T-helper 2 cell (primary cell): ENCODE measurements at regions not wholly inside any gene's neighbourhood (a gene's known extent, or its start where the extent isn't known, plus 50 kb on each side); places are given as distances from the start of the nearest gene placed in this dataset.

Experiments used
- DNase-seq, 5 experiments: peaks; one replicate each; pipeline versions ENCODE4 v3.0.0 to v3.0.0-alpha.2; 2012 to 2022

DNA sequence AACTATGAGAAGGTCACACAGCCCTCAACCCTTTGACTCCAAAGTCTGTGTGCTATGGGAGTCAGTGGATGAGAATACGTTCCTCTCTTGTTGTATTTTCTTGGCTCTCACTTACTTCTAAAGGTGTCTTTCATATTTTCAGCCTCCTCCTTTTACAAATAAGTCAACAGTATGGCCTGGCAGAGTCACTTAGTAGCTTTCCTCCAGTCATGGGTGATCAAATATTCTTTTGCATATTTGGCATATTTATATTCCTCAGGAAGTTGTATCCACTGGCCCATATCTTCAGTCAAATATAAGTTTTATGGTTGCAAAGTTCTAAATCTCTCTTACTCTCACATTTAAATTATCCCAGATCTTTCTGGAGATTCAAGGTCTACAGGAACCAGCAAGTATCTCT, 327.5 kb downstream of the ETS1 start:
- DNase-seq: no peak

DNA sequence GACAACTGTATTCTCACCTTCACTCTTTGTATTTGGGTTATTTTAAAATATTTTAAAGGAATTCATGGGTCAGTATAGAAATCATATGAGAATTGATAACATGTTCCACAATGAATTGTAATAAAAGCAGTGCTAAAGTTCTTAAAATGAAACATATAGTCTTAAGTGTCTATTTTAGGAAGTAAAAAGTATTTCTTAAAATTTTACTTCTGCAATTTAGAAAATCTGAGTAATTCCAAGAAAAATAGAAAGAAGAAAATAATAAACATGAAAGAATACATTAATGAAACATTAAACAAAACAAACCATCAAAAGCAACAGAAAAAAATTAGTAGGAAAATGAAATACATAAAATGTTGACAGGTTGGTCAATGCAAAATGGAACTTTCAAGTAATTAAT, 332.4 kb downstream of the ETS1 start:
- DNase-seq: no peak

DNA sequence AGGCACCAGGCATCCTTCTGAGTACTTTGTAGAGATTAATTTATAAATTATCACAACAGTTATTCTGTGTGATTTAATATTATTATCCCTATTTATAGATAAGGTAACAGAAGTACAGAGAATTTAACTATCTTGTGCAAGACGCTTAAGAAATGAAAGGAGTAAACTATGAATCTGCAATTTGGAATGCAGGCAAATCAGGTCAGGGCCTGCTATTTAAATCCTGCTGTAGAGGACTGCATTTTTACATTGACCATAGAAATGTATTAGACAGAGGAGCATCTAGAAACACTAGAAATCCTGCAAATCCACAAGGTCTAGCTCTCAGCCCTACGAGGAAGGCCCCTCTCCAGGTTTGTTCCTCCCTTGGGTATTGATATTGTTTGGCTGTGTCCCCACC, 336.2 kb downstream of the ETS1 start:
- DNase-seq: no peak

GRCh38 chr11:128250482-128250881, 336.9 kb downstream of the ETS1 start:
- no peak for DNase-seq

DNA sequence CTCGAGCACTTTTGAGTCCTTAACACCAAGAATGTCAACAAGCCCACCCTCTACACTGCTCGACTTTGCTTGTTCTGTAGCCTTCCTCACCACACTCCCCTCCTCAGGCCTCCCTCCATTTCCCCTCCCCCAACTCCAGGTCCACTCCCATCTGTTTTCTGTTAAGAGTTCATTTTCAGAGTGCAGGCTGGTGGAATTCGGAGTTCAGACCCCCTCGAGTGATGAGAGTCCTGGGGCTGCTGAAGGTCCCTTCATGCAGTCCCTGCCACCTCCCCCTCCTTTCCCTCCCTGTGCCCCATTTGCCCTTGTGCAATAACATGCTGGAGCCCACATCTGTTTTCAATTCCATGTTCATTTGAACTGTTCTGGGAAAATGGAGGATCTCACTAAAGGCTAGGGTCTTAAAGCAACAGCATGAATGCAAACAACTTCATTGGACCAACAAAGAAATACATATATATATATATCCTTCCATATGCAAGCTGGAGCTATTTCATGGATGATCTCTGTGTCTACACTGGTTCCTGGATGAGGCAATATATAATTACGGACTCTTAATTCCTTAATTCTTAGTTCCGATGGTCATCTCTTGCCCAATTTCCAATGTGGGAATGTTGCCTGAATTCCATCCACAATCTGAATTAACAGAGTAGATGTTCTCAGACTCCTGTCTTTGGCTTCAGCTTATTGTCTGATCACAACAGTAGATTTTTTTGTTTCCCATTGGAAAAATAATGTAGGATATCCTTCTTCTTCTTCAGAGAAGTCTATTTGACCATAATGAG, 340.4 kb downstream of the ETS1 start:
- DNase-seq: no peak

DNA sequence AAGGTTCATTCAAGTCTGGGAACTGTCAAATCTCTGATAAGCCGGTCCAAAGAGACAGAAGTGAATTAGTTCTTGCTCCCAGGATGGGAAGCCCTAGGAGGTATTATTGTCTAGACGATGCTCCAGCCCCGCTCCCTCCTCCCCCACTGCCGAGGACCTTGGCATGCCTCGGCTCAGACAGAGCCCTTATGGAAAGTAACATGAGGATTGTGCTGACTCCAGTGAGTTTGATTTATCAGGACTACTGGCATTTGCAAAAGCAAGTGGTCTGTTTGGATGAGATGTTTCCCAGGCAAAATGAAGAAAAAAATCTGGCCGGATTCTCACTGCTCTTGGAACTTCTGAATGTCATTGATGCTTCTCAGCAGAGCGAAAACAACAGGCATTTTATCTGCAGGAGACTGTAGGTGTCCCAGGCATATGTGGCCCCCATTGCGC, 341.0 kb downstream of the ETS1 start:
- no peak for DNase-seq

GRCh38 chr11:128244871-128245270, 342.5 kb downstream of the ETS1 start:
- no peak for DNase-seq

DNA sequence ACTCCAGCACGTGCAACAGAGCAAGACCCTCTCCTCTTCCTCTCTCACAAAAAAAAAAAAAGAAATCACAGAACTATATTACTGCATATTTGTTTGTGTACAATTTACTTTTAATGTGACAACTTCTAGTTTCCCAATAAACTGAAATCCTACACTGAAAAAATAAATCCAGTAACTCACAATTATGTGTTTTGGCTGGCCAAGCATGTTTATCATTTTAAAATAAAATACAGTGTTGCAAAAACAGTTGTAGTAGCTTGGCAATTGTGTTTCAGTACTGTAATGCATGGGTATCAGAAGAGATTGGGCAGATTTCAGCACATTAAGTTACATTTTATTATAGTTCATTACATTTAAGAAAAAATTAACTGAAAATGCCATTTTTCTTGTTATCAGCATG, 344.9 kb downstream of the ETS1 start:
- no peak for DNase-seq

- no peak for DNase-seq
Measured at GRCh38 chr11:128240546-128240945, 346.8 kb downstream of the ETS1 start.

DNA sequence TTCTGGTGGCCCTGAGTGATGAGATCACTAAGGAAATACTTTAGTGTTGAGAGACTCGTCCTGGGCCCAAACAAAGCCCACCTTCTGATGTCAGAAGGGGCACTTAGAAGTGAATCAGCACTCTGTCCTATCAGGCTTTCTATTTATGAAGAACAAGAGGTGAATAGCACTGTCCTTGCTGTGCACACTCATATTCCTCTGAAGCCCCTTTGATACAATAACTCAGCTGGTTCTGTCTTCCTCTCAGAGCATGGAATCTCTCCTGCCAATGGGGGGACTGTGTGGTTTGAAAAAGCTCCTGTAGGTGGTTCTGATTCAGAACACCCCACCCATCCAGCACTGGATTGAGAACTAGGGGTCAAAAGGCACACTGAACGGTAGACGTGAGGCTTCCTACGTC, 348.1 kb downstream of the ETS1 start:
- peak in 1 of 5 experiments; percentile 15 for DNase-seq

- peak in 1 of 5 experiments; percentile 69 for DNase-seq
Measured at GRCh38 chr11:128238521-128239265, 348.7 kb downstream of the ETS1 start.

GRCh38 chr11:128236506-128237498, 350.6 kb downstream of the ETS1 start:
- no peak for DNase-seq

- DNase-seq: no peak
Measured at GRCh38 chr11:128235958-128236357, 351.4 kb downstream of the ETS1 start.

GRCh38 chr11:128235426-128235825, 351.9 kb downstream of the ETS1 start:
- no peak for DNase-seq

- DNase-seq: no peak
Measured at GRCh38 chr11:128234143-128234542, 353.2 kb downstream of the ETS1 start.

DNA sequence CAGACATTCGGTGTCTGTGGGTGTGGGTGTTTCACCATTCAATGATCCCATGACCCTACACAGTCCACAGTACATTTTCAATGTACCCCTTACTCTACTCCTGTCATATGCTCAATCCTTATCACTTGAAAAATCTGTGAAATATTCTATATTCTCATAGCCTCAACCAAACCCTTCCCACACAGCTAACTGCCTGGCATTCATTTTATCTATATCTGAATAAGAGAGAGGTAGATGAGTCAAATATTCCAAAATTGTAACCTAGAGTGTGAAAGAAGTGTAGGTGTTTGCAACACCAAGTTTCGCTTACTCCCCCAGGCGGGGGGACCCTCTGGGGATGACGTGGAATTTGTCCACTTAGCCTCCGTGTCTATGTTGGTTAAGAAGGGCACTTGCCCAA, 354.8 kb downstream of the ETS1 start:
- DNase-seq: peak in 2 of 5 experiments; percentile 56 to 76

GRCh38 chr11:128231845-128232410, 355.4 kb downstream of the ETS1 start:
- DNase-seq: peak in 1 of 5 experiments; percentile 76

- DNase-seq: peak in 1 of 5 experiments; percentile 64
Measured at GRCh38 chr11:128227466-128227865, 359.9 kb downstream of the ETS1 start.

DNA sequence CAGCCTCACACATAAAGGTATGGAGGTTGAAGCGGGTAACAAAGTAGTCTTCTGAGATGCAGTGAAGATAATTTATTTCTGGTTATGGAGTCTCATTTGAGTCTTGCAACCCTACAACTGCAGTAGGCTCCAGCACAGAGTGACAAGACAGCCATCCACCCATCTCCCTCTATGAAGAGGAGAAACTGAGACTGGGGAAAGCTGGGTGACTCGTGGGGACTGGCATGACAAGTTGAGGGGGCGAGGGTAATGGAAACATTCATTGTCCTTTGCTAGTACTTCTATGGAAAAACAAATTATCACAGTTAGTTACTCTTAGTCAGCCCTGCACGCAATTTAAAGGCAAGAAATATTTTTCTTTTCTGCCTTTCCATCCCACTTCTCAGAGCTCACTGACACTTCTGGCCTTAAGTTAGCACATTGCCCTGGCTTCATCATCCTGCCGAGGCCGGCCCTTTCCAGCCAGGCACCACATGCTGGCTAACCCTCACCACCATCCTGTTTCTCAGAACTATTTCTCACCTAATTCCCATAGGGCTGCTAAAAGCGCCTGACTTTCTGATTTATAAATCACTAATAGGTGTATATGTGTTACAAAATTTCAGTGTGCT, 361.1 kb downstream of the ETS1 start:
- DNase-seq: peak in 1 of 5 experiments; percentile 19

DNA sequence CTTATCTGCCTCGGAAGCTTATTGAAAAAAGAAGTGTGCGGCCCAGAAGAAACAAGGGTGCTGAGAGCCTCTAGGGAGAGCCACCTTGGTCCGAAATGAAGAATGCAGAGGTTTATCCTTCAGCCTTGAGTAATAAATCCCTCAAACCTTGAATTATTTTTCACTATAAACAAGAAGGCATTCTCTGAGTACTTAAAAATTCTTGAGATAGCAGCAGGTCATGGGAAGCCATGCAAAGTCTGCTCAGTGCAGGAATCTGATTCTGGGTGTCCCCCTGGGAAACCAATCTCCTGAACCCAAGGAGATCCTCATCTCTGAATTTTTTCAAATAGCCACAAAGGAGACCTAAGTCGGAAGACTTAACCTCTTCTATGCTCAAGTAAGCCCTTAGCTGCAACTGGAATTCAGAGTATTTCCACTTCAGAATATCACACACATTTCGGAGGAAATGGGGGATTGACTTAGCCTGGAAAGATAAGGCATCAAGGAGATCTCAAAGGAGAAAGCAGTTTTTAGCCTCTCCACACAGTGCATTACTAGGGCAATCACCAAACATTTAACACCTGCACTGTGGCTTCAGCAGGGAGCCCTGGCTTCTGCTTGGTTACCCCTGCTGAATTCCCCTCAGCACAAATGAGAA, 365.0 kb downstream of the ETS1 start:
- no peak for DNase-seq

- DNase-seq: no peak
Measured at GRCh38 chr11:128219731-128220120, 367.6 kb downstream of the ETS1 start.

DNA sequence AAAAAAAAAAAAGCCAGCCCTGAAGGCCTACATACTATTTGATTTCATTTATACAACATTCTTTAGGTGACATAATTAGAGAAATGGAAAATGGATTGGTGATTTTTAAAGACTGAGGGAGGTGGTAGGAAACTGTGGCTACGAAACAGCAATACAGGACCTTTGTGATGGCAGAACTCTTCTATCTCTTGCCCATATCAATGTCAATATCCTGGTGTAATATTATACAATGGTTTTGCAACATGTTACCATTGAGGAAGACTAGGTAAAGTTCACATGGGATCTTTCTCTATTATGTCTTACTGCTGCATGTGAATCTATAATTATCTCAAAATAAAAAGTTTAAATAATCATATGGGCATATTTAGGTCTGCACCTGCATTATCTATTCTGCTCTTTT, 371.2 kb downstream of the ETS1 start:
- no peak for DNase-seq
